ENCODE measurements at regions not wholly inside any gene's neighbourhood (a gene's known extent, or its start where the extent isn't known, plus 50 kb on each side); places are given as distances from the start of the nearest gene placed in this dataset.
A peak's percentile ranks its signal among the peaks of the same experiment; 100 is the strongest.

DNA sequence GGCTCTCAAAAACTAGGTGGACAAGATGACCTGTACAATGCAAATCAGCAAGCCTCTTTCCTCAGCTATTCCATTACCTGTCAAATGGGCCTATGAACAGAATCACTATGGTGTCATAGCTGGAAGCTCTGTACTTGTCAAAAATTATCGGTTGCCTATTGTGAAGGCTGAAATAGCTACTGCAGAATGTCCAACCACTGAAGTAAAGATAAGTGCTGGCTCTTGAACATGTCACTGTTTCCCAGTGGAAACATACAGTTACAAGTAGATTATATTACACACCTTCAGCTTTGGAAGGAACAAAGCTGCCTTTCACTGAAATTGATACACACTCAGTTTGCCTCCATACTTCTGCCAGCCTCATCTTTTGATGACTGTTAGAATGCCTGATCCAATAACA lies 55.5 kb upstream of the PCDH9 start:
- H3K4me3 ChIP-seq (ENCODE audit: low read depth, low read length) = no peak overlapping the region
- no peak for DNase-seq (ENCODE audit: low read depth)
- H3K27me3 ChIP-seq (ENCODE audit: control insufficient read depth, insufficient read depth, low read length) = no peaks in the 10 kb centered on the region
- no peak for FAIRE-seq
- TF ChIP-seq, protein P1, sequence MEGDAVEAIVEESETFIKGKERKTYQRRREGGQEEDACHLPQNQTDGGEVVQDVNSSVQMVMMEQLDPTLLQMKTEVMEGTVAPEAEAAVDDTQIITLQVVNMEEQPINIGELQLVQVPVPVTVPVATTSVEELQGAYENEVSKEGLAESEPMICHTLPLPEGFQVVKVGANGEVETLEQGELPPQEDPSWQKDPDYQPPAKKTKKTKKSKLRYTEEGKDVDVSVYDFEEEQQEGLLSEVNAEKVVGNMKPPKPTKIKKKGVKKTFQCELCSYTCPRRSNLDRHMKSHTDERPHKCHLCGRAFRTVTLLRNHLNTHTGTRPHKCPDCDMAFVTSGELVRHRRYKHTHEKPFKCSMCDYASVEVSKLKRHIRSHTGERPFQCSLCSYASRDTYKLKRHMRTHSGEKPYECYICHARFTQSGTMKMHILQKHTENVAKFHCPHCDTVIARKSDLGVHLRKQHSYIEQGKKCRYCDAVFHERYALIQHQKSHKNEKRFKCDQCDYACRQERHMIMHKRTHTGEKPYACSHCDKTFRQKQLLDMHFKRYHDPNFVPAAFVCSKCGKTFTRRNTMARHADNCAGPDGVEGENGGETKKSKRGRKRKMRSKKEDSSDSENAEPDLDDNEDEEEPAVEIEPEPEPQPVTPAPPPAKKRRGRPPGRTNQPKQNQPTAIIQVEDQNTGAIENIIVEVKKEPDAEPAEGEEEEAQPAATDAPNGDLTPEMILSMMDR (IDR thresholded peaks at IDR 0.05; ENCODE audit: insufficient read depth, low read length, severe bottlenecking) = no peak
- no peaks in the 10 kb centered on the region for H3K36me3 ChIP-seq (ENCODE audit: control insufficient read depth, insufficient read depth, low read length)

DNA sequence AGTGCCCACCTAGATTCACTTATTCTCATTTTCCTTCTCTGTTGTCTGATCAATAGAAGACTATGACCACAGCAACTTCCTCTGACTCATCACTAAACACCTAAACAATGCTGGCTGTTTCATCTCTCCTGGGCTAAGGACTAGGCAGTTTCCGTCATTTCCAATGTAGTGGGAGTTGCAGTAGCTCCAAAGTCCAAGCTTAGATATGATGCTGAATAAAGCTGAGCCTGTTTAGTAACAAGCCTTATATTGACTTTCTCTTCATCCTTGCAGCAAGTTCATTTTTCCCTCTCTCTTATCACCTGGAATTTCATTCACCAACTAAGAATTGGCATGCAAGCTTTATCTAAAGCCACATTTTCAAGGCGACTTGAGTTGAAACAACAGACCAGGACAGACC lies 53.5 kb upstream of the PCDH9 start:
- no peaks in the 10 kb centered on the region for H3K36me3 ChIP-seq (ENCODE audit: control insufficient read depth, insufficient read depth, low read length)
- FAIRE-seq (no peak), DNase-seq (ENCODE audit: low read depth) (peak; percentile 11)
- TF ChIP-seq, protein P1 (IDR thresholded peaks at IDR 0.05; ENCODE audit: insufficient read depth, low read length, severe bottlenecking) = no peak
- no peak overlapping the region for H3K4me3 ChIP-seq (ENCODE audit: low read depth, low read length)
- H3K27me3 ChIP-seq (ENCODE audit: control insufficient read depth, insufficient read depth, low read length) = no peaks in the 10 kb centered on the region

DNA sequence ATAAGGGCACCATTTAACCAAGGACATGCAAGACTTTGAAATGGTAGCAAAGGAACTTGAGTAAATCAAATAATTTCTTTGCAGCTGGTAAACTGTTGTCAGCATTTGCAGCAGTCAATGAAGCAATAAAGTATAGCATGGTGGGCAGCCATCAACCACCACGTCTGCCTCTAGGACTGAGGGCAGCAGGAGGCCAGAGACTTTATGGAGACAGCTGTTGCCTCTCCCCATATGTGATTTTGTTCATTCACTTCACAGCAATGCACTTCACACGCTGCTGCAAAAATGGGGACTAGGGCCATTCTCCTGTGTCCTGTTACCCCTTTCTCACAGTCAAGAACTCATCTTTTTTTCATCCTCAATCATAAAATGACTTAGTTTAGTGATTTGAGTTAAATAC lies 51.3 kb upstream of the PCDH9 start:
- FAIRE-seq = no peak

More for the DNA sequence above, 51.3 kb upstream of the PCDH9 start:
- H3K36me3 ChIP-seq (ENCODE audit: control insufficient read depth, insufficient read depth, low read length) = no peaks in the 10 kb centered on the region
- no peaks in the 10 kb centered on the region for H3K27me3 ChIP-seq (ENCODE audit: control insufficient read depth, insufficient read depth, low read length)
- H3K4me3 ChIP-seq (ENCODE audit: low read depth, low read length) = no peak overlapping the region
- no peak for DNase-seq (ENCODE audit: low read depth)
- TF ChIP-seq, protein P1 (IDR thresholded peaks at IDR 0.05; ENCODE audit: insufficient read depth, low read length, severe bottlenecking) = no peak
